ENCODE measurements at regions not wholly inside any gene's neighbourhood (a gene's known extent, or its start where the extent isn't known, plus 50 kb on each side); places are given as distances from the start of the nearest gene placed in this dataset.

- Histone ChIP-seq H3K4me2 (no peak overlapping the region), H3K9me3 (ENCODE audit: insufficient read depth, low read depth) (no peaks in the 10 kb centered on the region), H3K4me3 (no peak overlapping the region), H3K9me2 (ENCODE audit: insufficient read depth) (no peaks in the 10 kb centered on the region), H3K27ac (no peak overlapping the region), H3K36me3 (ENCODE audit: low read depth) (no peaks in the 10 kb centered on the region), H2AFZ (no peak overlapping the region), H3K4me1 (replicated peaks; ENCODE audit: insufficient read depth) (no peaks in the 10 kb centered on the region), H3K27me3 (ENCODE audit: insufficient read depth, low read depth) (no peaks in the 10 kb centered on the region), H3K79me2 (ENCODE audit: low read depth) (no peaks in the 10 kb centered on the region), H4K20me1 (ENCODE audit: insufficient read depth) (no peaks in the 10 kb centered on the region), H3F3A (ENCODE audit: insufficient read depth, low read depth) (no peaks in the 10 kb centered on the region)
- DNase-seq = no peak
- intact Hi-C loops (cut with micrococcal nuclease; ENCODE audit: unreplicated experiment) = no loop called here
- ChIA-PET CTCF (no interaction called here), POLR2A (ENCODE audit: unreplicated experiment) (no interaction called here)
- TF ChIP-seq CTCF (conservative IDR thresholded peaks at IDR 0.05) (no peak), EZH2 (IDR thresholded peaks at IDR 0.05; ENCODE audit: low read depth) (no peak)
- BruUV-seq (replicated peaks) = no TSS peak
Observed at GRCh38 chr11:24060125-24060524, 436.7 kb upstream of the LUZP2 start.

- no peaks in the 10 kb centered on the region for H3K79me2 ChIP-seq (ENCODE audit: low read depth)
- no peak overlapping the region for H3K27ac ChIP-seq
- H3K4me3 ChIP-seq = no peak overlapping the region
- H3K4me1 ChIP-seq (replicated peaks; ENCODE audit: insufficient read depth) = no peaks in the 10 kb centered on the region
- H3F3A ChIP-seq (ENCODE audit: insufficient read depth, low read depth) = no peaks in the 10 kb centered on the region
- no peaks in the 10 kb centered on the region for H4K20me1 ChIP-seq (ENCODE audit: insufficient read depth)
- no peaks in the 10 kb centered on the region for H3K9me2 ChIP-seq (ENCODE audit: insufficient read depth)
- H2AFZ ChIP-seq = no peak overlapping the region
- no peak for DNase-seq
- no TSS peak for BruUV-seq (replicated peaks)
- intact Hi-C loops (cut with micrococcal nuclease; ENCODE audit: unreplicated experiment) = no loop called here
- no peaks in the 10 kb centered on the region for H3K27me3 ChIP-seq (ENCODE audit: insufficient read depth, low read depth)
- no peaks in the 10 kb centered on the region for H3K9me3 ChIP-seq (ENCODE audit: insufficient read depth, low read depth)
- ChIA-PET POLR2A (ENCODE audit: unreplicated experiment) (no interaction called here), CTCF (no interaction called here)
- no peak overlapping the region for H3K4me2 ChIP-seq
- TF ChIP-seq CTCF (conservative IDR thresholded peaks at IDR 0.05) (no peak), EZH2 (IDR thresholded peaks at IDR 0.05; ENCODE audit: low read depth) (no peak)
- H3K36me3 ChIP-seq (ENCODE audit: low read depth) = no peaks in the 10 kb centered on the region
Observed at GRCh38 chr11:24064309-24064903, 432.4 kb upstream of the LUZP2 start.

GRCh38 chr11:24068197-24068596 lies 428.7 kb upstream of the LUZP2 start:
- DNase-seq = no peak
- ChIA-PET POLR2A (ENCODE audit: unreplicated experiment) (interaction anchor here (0.5 to 0.6 kb wide), 2 partner anchors 52 to 1221 kb away, joined by 3 to 4 read pairs; no protein-coding TSS in a partner anchor), CTCF (no interaction called here)
- no peak overlapping the region for H3K27ac ChIP-seq
- intact Hi-C loops (cut with micrococcal nuclease; ENCODE audit: unreplicated experiment) = no loop called here
- no peaks in the 10 kb centered on the region for H3F3A ChIP-seq (ENCODE audit: insufficient read depth, low read depth)
- TF ChIP-seq EZH2 (IDR thresholded peaks at IDR 0.05; ENCODE audit: low read depth) (no peak), CTCF (conservative IDR thresholded peaks at IDR 0.05) (no peak)
- H3K27me3 ChIP-seq (ENCODE audit: insufficient read depth, low read depth) = no peaks in the 10 kb centered on the region
- no peaks in the 10 kb centered on the region for H3K79me2 ChIP-seq (ENCODE audit: low read depth)
- no peak overlapping the region for H3K4me2 ChIP-seq
- H3K4me3 ChIP-seq = no peak overlapping the region
- no peak overlapping the region for H2AFZ ChIP-seq
- no peaks in the 10 kb centered on the region for H4K20me1 ChIP-seq (ENCODE audit: insufficient read depth)
- H3K9me2 ChIP-seq (ENCODE audit: insufficient read depth) = no peaks in the 10 kb centered on the region
- no TSS peak for BruUV-seq (replicated peaks)
- H3K4me1 ChIP-seq (replicated peaks; ENCODE audit: insufficient read depth) = no peaks in the 10 kb centered on the region
- no peaks in the 10 kb centered on the region for H3K36me3 ChIP-seq (ENCODE audit: low read depth)
- H3K9me3 ChIP-seq (ENCODE audit: insufficient read depth, low read depth) = no peaks in the 10 kb centered on the region

All from PC-9 (cell line).